ENCODE measurements at regions not wholly inside any gene's neighbourhood (a gene's known extent, or its start where the extent isn't known, plus 50 kb on each side); places are given as distances from the start of the nearest gene placed in this dataset.

DNA sequence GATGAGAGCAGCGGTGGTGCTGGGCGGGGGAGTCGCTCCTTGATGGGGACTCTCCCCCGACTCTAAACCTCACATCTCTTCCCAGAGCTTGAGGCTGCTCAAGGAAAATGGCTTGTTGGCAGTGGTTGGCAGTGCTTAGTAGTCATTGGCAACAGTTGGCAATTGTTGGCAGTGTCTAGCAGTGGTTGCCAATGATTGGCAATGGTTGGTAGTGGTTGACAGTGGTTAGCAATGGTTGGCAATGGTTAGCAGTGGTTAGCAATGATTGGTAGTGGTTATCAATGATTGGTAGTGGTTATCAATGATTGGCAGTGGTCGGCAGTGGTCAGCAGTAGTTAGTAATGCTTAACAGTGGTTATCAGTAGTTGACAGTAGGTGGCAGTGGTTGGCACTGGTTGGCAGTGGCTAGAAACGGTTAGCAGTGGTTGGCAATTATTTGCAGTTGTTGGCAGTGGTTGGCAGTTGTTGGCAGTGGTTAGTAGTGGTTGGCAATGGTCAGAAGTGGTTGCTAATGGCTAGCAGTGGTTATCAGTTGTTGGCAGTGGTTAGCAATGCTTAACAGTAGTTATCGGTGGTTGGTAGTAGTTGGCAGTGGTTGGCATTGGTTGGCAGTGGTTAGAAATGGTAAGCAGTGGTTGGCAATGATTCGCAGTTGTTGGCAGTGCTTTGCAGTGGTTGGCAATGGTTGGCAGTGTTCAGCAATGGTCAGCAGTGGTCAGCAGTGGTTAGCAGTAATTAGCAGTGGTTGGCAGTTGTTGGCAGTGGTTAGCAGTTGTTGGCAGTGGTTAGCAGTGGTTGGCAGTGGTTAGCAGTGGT lies 85.4 kb upstream of the OTOS start:
- DNase-seq (ENCODE audit: low read depth in 1 of 2, low spot score in 1 of 2): no peak

DNA sequence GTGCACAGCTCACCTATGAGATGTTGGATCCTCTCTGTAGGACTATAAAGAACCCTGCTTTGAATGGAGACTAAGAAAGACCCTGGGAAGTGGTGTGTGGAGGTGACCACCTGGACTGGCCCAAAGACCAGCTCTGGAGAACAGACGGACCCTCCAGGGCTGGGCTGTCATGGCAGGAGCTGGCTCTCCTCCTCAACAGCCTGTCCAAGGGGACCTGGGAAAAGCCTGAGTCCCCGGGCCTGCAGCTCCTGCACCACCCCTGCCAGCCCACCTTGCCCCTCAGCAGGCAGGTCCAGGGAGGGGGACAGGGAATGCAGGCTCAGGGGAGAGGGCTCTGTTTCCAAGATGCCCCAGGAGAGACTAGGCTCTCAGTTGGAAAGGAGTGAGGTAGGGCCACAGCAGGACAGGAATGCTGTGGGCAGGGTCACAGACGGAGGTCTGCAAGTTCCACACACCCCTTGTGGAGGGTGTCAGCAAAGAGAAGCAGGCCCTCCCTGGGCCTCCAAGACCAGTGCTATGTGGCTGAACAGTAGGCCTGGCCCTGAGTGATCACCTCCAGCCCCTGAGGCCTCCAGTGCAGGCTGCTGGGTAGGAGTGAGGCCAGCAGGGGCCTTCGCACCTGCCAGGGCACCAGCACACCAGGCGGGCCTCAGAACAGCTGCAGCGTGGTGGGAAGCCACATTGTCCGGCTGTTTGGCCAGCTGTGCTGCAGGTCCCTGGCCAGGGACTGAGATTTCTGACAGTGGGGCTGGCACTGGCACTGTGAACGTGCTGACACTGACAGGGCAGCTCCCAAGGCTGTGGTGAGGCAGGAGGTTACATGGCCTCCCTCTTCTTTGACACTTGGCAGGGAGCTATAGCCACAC lies 86.4 kb upstream of the OTOS start:
- DNase-seq (ENCODE audit: low read depth in 1 of 2, low spot score in 1 of 2): no peak

DNA sequence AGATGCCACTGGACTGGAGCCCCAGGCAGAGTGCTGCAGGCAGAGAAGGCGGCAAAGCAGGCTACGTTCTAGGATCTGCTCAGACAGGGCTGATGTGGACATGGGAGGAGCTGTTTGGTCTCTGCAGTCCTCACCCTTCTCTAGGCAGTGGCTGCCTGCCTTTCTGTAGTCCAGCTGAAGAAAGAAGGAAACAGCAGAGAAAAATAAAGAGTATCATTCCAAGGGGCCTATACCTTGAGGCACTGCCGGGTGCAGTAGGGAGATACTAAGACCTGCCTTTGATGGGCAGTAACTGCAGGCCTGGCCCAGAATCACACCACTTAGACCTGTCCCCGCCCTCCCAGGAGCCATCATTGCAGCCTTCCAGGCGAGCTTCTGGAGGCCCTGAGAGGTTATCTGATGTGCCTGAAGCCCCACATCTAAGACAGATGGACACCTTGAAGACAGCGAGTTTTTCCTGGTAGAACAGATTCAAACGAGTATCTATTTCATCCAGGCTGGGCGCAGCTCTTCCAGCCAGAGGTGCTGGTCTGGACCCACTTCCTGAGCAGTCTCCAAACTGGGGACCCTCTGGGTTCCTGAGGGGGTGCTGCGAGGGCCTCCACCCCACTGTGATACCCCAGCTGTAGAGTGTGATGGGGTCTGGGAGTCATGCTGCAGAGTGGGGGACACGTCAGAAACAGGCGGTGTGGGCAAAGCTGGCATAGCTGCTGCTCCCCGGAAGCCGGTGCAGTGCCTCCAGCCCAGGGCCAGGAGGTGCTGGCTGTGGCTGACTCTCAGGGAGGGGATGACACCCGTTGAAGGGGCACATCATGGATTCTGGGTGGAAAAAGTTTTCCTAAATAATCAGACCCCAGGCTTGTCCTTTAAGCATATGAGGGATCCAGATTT lies 87.3 kb upstream of the OTOS start:
- no peak for DNase-seq (ENCODE audit: low read depth in 1 of 2, low spot score in 1 of 2)

DNA sequence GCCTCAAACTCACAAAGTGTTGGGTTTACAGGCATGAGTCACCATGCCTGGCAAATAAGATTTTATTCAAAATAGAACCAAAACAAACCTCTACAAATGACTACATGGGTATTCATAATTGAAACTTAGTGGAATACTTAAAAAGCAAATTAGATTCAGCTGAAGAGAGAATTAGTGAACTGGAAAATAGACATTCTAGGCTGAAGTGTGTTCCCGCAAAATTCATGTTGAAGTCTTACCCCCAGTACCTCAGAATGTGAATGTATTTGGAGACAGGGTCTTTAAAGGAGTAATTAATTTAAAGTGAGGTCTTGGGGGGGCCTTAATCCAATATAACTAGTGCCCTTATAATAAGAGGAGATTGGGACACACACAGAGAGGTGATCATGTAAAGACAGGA lies 88.5 kb upstream of the OTOS start:
- DNase-seq (ENCODE audit: low read depth in 1 of 2, low spot score in 1 of 2): no peak

DNA sequence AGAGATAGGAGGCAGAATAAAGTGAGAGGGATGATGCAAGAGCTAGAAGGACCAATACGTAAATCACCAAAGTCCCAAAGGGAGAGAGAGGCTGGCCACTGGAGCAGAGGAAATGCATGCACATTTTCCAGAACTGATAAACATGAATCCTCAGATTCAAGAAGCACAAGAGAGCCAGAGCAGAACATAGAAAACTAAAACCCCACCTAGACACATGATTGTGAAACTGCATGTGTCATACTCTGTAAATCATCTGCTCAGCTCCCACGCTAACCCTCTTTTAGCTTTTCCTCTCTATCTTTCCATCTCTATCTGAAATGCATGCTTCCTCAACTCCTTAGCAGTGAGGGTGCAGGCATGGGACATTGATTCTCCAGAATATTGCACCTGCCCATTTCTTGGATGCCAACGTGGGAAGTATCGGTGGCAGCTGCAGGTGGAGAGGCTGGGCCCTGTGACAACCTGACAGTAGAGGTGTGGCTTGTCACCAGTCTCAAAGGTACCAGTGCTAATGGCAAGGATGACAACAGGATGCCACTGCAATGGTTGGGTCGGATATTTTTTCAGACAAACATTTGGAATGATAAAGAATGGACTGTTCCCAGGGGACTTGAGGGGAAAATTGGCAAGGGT lies 89.3 kb upstream of the OTOS start:
- no peak for DNase-seq (ENCODE audit: low read depth in 1 of 2, low spot score in 1 of 2)

DNA sequence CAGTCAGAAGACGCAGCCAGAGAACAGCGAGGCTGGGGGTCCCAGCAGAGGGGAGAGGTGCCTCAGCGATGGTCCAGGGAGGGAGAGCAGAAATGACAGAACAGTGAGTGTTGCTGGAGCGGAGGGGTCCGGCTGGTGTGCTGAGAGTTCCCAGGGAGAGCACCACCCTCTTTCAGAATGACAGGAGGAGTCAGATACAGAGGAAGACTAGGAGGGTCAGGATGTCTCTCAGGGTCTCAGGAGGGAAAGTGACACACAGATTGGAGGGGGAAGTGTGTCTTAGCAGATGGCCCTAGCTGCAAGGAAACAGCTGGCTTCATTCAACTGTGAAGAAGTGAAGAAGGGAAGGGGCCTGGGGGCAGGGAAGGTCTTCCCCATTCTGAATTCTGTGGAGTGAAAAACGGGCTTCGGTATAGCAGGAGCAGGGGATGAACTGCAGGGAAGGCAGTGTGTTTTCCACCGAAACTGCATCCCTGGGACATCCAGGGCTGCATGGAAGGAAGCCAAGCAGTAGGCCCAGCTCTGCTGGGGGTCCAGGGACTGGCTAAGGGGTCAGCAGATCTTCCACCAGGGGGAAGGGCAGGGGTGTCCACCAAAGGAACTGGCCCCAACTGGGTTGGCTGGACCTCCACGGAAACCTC lies 90.0 kb upstream of the OTOS start:
- DNase-seq (ENCODE audit: low read depth in 1 of 2, low spot score in 1 of 2): no peak

DNA sequence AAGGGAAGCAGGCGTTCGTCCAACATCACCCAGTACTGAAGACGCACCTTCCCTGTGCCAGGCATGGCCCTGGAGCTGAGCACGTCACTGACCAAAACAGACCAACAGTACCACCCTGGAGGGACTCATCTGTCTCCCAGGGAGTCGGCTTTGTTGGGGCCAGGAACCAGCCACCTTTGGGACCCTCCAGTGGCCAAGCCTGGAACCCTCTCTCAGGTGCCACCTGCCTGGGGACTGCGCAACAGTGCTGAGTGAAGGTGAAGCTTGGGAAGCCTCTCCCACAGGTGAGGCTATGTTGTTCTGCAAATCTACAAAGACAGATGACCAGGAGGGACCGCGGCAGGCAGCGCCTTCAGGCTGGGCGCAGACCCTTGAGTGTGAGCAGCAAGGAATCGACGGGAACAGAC lies 91.4 kb upstream of the OTOS start:
- DNase-seq (ENCODE audit: low read depth in 1 of 2, low spot score in 1 of 2): no peak

DNA sequence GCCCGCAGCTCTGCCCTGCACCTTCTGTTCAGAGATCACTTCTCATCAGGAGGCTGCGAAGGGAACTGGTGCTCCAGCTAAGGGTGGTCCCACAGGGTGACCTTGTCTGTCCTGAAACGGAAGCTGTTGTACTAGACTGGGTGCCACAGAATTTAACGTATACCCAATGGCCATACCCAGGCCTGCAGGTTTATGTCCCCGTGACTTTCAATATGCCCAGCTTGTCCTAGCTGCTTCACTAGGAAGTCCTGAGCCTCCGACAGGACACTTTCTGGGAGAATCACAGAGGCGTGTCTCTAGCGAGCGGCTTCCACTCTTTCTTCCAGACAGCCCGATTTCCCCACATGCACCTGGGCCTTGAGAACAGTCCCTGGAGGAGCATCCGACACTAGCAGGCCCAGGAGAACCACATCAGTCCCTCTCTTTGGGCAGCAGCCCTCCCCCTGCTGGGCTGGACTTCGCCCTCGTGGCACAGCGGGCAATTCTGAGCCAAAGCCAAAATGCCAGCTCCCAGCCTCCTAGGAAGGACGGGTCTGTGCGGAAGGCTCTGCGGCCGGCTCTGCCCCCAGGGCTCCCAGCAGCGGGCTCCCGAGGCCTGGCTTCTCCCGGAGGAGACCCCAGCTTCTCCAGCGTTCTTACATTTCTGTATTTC lies 91.9 kb upstream of the OTOS start:
- no peak for DNase-seq (ENCODE audit: low read depth in 1 of 2, low spot score in 1 of 2)

DNA sequence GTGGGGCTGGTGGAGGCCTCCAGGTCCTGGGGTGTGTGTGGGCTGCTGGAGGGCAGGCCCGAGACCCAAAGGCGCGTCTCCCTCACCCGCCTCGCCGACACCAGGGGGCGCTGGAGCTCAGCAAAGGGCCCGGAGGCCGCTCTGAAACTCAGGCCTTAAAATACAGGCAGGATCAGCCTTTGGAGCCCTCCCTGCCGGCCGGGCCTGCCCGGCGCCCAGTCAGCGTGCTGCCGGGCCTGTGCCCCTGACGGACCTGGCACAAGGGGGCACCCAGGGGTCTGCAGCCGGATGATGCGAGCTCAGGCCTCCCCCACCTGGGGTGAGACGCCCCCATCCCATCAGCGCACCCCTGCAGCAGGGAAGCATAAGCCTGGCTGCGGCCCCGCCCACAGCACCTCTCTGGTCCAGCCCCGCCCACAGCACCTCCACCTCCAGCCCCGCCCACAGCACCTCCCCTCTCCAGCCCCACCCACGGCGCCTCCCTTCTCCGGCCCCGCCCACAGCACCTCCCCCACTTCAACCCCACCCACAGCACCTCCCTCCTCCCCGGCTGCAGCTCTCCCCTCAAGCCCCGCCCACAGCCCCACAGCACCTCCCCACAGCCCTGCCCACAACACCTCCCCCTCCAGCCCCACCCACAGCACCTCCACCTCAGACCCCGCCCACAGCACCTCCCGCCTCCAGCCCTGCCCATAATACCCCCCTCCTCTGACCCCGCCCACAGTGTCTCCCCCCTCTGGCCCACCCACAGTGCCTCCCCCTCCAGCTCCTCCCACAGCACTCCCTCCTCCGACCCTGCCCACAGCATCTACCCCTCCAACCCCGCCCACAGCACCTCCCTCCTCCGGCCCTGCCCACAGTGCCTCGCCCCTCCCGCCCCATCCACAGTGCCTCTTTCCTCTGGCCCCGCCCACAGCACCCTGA lies 92.8 kb upstream of the OTOS start:
- peak; percentile 52 to 63 for DNase-seq (ENCODE audit: low read depth in 1 of 2, low spot score in 1 of 2)

DNA sequence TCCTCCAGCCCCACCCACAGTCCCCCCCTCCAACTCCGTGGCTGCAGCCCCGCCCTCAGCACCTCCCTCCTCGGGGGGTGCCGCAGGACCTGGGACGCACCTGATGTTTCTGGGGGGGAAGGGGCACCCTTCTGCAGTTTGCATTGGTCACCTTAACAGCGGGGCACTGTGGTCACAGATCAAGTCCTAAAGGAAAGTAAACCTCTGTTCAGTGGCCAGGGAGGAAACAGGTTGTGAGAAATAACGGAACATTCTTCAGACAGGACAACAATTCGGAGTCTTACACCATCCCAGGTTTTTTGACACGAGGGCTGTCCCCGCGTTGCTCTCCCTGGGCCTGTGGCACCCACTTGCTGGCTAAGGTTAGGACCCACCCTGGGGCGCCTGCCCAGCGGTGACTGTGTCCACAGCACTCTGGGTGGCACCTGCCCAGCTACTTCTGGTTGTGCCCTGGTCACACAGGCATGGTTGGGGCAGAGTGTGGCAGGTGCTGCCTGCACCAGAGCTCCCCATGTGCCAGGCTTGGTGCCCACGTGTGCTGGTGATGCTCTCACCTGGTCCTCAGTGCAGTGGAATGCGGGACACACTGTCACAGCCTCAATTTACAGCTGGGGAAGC lies 93.5 kb upstream of the OTOS start:
- DNase-seq (ENCODE audit: low read depth in 1 of 2, low spot score in 1 of 2): no peak

DNA sequence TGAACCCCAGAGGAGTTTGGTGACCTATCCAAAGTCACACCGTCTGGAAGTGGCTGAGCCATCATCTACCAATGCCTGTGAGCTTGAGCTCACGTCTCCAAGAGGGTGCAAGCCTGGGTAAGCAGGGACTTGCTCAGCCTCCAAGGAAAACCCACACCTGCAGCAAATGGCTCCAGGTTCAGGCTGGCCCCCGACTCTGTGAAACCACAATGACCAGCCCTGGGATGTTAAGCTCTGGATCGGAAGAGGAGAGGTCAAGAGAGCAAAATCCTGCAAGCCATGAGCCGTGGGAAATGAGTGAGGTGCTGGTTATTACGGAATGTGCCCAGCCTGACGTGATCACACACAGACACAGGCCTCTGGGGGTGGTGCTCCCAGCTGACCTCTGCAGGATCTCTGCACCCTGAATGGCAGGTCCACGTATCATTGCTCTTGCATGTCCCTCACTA lies 94.1 kb upstream of the OTOS start:
- no peak for DNase-seq (ENCODE audit: low read depth in 1 of 2, low spot score in 1 of 2)

DNA sequence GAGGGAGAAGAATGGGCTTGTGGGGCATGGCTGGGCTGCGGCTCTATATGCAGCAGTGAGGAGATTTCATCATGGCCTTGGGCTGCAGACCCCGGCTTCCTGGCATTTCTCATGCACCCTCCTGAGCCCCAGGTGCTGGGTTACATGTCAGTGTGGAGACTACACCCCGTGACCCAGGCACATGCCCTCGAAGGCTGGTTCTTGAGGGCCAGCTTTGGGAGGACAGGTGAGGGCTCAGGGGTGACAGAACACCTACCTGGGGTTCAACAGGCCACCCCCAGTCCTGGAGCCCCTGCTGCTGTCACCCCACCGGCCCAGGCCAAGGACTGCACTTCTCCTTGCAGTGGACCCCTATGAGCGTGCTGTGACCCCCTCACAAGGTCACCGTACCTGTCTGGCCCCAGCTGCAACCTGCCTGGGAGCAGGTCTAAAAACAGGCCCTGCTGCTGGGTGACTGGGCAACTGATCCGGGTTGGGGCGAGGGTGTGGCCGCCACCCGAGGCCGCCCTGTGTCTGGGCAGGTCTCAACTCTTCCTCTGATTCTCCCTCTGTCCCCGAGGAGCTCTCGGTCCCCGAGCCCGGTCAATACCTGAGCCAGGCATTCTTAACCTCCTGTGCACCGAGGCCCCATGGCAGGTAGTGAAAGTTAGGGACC lies 94.8 kb upstream of the OTOS start:
- DNase-seq (ENCODE audit: low read depth in 1 of 2, low spot score in 1 of 2): no peak

DNA sequence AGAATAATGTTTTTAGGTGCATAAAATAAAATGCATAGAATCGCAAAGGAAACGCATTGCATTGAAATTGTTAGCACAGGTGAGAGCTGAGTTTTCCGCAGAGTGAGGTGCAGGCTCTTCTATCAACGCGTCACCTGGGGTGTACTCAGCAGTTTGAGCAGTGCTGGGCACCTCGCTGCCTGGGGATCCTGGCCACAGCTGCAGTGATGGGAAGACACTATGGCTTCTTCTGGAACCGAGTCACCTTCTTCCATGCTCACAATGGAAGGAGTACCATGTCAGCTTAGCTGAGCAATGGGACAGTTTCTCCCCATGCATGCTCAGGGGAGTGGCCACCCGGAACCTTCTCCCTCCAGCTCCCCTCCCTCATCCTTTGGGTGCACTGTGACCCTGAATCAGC lies 95.4 kb upstream of the OTOS start:
- no peak for DNase-seq (ENCODE audit: low read depth in 1 of 2, low spot score in 1 of 2)

DNA sequence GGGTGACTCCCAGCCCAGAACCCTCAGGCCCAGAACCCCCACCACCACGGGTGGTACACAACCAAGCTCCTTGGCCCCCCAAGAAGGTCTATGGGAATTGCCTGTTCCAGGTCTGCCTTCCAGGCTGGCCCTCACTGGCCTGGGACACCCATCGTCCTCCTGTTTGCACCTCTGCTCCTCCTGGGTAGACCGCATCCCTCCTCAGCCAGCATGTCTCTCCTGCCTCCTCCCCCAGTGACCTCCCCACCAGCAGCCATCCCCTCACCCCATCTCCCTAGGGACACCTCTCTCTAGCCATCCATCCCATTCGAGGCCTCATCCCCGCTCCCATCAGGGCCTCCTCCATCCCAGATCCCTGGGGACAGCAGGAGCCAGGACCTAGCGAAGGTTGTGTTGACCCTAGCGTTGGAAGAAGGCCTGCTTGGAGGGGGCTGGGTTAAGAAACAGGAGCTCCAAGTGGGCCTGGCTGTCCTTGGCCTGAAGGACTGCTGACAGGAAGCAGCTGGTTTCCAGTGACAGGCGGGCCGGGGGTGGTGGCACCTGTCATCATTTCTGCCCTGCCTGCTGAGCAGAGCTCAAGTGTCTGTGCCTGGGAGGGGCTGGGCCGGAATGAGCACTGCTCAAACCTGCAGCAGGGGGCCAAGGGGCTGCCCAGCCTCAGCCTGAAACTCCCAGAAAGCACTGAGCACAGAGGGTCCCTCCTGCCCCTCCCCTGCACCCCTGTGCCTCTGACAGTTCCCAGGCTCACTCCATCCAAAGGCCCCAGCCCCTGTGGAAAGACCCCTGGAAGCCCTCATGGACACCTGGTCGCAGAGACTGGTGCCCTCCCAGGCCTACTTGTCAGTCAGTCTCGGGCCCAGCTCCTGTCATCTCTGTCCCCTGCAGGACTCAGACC lies 96.0 kb upstream of the OTOS start:
- no peak for DNase-seq (ENCODE audit: low read depth in 1 of 2, low spot score in 1 of 2)

DNA sequence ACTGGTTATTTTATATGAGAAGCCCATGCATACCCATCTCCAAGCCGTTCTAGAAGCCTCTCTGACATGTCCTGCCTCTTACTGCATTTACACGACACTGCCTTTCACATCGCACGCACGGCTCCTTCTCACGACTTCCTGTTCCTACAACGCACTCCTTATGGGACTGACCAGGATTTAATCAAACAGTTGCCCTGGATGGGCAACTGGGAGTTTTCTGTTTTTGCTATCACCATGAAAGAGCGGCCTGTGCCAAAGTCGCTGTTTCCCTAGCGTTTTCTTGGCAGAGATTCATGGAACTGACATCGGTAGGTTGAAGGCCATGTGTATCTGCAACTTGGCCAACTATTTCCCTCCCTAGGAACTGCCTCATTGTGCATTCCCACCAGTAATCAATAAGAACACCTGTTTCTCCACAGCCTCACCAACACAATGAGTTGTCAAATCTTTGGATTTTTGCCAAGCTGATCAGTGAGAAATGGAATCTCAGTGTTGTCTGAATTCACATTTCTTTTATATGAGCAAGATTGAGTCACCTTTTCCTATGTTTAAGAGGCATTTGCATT lies 97.2 kb upstream of the OTOS start:
- DNase-seq (ENCODE audit: low read depth in 1 of 2, low spot score in 1 of 2): no peak

DNA sequence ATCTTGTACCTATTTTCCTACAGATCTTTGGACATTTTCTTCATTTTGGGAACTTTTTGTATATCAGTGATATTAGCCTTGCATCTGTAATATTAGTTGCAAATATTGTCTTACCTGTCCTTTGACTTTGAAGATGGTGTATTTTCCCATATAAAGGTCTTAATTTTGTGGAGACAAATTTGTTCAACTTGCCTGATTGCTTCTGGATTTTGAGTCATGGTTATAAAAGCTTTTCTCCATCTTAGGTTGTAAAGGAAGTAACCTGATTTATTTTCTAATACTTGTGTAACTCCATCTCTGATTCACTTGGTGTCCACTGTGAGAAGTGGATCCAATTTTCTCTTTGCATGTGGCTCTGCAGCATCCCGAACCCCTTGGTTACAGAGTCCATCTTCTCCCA lies 97.7 kb upstream of the OTOS start:
- DNase-seq (ENCODE audit: low read depth in 1 of 2, low spot score in 1 of 2): no peak

DNA sequence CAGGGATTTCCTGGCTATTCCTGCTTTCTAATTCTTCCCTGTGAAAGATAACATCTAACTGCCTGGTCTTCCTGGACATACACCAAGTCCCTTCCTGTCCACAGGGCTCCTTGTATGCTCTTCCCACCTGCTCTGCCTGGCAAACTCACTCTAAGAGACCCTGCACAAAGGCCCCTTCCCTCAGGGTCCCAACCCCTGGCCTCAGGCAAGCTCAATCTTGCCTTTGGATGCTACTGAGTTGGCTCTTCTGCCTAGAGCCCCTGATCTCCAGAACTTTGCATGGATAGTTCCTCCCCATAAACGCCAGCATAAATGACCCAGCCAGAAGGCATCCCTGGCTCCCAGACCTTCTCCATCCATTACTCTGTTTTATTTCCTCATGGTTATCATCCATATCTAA lies 98.3 kb upstream of the OTOS start:
- DNase-seq (ENCODE audit: low read depth in 1 of 2, low spot score in 1 of 2): no peak

Data from activated CD4-positive, alpha-beta T cell treated with anti-CD3 and anti-CD28 coated beads, Interleukin-2, amount 50 U/mL, for 24 hours (primary cell).